ENCODE measurements at regions not wholly inside any gene's neighbourhood (a gene's known extent, or its start where the extent isn't known, plus 50 kb on each side); places are given as distances from the start of the nearest gene placed in this dataset.
A peak's percentile ranks its signal among the peaks of the same experiment; 100 is the strongest.

DNA sequence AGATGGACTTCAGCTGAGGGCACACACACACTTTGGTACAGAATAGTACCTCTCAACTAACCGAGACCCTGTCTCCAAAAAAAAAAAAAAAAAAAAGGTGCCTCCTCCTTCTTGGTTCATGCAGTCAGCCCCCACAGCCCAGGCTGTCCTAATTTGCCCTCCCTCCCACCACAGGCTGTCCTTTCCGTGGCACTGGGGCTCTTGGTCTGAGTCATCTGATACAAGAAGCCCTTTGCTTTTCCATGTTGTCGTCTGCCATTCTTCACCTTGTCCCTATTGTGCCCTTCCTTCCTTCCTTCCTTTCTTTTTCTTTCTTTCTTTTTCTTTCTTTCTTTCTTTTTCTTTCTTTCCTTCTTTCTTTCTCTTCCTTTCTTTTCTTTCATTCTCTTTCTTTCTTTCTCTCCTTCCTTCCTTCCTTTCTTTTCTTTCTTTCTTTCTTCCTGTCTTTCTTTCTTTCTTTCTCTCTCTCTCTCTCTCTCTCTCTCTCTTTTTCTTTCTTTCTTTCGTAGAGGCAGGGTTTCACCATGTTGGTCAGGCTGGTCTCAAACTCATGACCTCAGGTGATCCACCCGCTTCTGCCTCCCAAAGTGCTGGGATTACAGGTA lies 96.0 kb upstream of the IKZF1 start:
- Mint-ChIP-seq H3K27me3 (no peaks in the 10 kb centered on the region), H3K4me3 (peak overlapping the region in 3 of 4 donors; percentile 43 to 62 (median 59))
- no peak for ATAC-seq (ENCODE audit: low read depth in 2 of 2)

DNA sequence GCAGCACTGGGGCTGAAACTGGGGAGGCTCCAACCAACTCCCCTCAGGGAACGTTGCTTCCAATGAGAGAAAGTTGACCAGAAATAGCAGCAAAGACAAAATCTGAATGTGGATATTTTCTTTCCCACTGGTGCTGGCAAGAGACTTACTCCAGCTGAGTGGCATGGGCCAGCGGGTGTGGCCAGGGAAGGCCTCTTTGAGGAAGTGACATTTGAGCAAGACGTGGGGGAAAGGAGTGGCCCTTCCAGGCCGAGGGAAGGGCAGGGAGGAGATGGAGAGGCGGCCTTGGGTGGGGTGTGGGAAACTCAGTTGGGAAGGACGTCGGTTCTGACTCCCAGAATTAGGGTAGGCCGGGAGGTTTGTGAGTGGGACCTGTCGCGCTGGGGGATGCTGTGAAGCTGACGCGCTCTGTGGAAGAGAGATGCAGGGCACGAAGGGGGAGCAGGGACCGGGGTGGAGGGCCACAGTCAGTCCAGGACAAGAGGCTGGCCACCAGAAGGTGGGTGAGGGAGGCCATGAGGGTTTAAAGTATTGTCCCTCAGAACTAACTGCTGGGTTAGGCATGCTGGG lies 96.7 kb upstream of the IKZF1 start:
- Histone ChIP-seq H3K27ac (ENCODE audit: insufficient read depth, low read length, poor library complexity, severe bottlenecking) (no peak overlapping the region), H3K4me3 (ENCODE audit: low read depth, low read length) (no peak overlapping the region), H3K9me3 (ENCODE audit: control insufficient read depth in 2 of 2, low read length in 2 of 2) (no peaks in the 10 kb centered on the region), H3K36me3 (ENCODE audit: control insufficient read depth, insufficient read depth, low read length) (no peaks in the 10 kb centered on the region), H3K27me3 (ENCODE audit: control insufficient read depth, insufficient read depth, low read length) (no peaks in the 10 kb centered on the region), H3K4me1 (ENCODE audit: control insufficient read depth, insufficient read depth, low read length, poor library complexity, severe bottlenecking) (peaks cover 73% of the 10 kb centered on the region)
- Mint-ChIP-seq H3K27me3 (no peaks in the 10 kb centered on the region), H3K9me3 (no peaks in the 10 kb centered on the region), H3K4me1 (peaks cover 19 to 86% (median 57%) of the 10 kb centered on the region in 4 donors), H3K27ac (peak overlapping the region; percentile 89 to 98 (median 94)), H3K4me3 (peak overlapping the region in 3 of 4 donors; percentile 7 to 65 (median 48)), H3K36me3 (no peaks in the 10 kb centered on the region)
- ATAC-seq (ENCODE audit: low read depth in 2 of 2) (no peak), DNase-seq (no peak)

More for the DNA sequence above, 96.0 kb upstream of the IKZF1 start:
- Mint-ChIP-seq H3K27ac (peak overlapping the region; percentile 89 to 98 (median 94)), H3K9me3 (no peaks in the 10 kb centered on the region), H3K4me1 (peaks cover 19 to 93% (median 60%) of the 10 kb centered on the region in 4 donors), H3K36me3 (no peaks in the 10 kb centered on the region)
- Histone ChIP-seq H3K9me3 (ENCODE audit: control insufficient read depth in 2 of 2, low read length in 2 of 2) (no peaks in the 10 kb centered on the region), H3K27ac (ENCODE audit: insufficient read depth, low read length, poor library complexity, severe bottlenecking) (no peak overlapping the region), H3K36me3 (ENCODE audit: control insufficient read depth, insufficient read depth, low read length) (no peaks in the 10 kb centered on the region), H3K27me3 (ENCODE audit: control insufficient read depth, insufficient read depth, low read length) (no peaks in the 10 kb centered on the region), H3K4me3 (ENCODE audit: low read depth, low read length) (no peak overlapping the region), H3K4me1 (ENCODE audit: control insufficient read depth, insufficient read depth, low read length, poor library complexity, severe bottlenecking) (peaks cover 77% of the 10 kb centered on the region)
- no peak for DNase-seq

- H3K36me3 ChIP-seq (ENCODE audit: control insufficient read depth, insufficient read depth, low read length) = no peaks in the 10 kb centered on the region
- Mint-ChIP-seq H3K4me3 (peak overlapping the region in 2 of 4 donors; percentile 8 to 48), H3K9me3 (no peaks in the 10 kb centered on the region), H3K27ac (peak overlapping the region; percentile 89 to 98 (median 94)), H3K36me3 (no peaks in the 10 kb centered on the region), H3K27me3 (no peaks in the 10 kb centered on the region), H3K4me1 (peaks cover 19 to 80% (median 52%) of the 10 kb centered on the region in 4 donors)
- H3K27me3 ChIP-seq (ENCODE audit: control insufficient read depth, insufficient read depth, low read length) = no peaks in the 10 kb centered on the region
- DNase-seq (no peak), ATAC-seq (ENCODE audit: low read depth in 2 of 2) (no peak)
- peaks cover 69% of the 10 kb centered on the region for H3K4me1 ChIP-seq (ENCODE audit: control insufficient read depth, insufficient read depth, low read length, poor library complexity, severe bottlenecking)
- no peaks in the 10 kb centered on the region for H3K9me3 ChIP-seq (ENCODE audit: control insufficient read depth in 2 of 2, low read length in 2 of 2)
- peak overlapping the region; percentile 0 for H3K27ac ChIP-seq (ENCODE audit: insufficient read depth, low read length, poor library complexity, severe bottlenecking)
- no peak overlapping the region for H3K4me3 ChIP-seq (ENCODE audit: low read depth, low read length)
Observed at GRCh38 chr7:50207251-50207564, 97.3 kb upstream of the IKZF1 start.

GRCh38 chr7:50206453-50207250 lies 97.9 kb upstream of the IKZF1 start:
- no peaks in the 10 kb centered on the region for H3K36me3 Mint-ChIP-seq
- peak overlapping the region; percentile 8 to 84 (median 48) for H3K4me3 Mint-ChIP-seq
- no peaks in the 10 kb centered on the region for H3K36me3 ChIP-seq (ENCODE audit: control insufficient read depth, insufficient read depth, low read length)
- peak overlapping the region; percentile 89 to 98 (median 94) for H3K27ac Mint-ChIP-seq
- H3K27me3 Mint-ChIP-seq = no peaks in the 10 kb centered on the region
- DNase-seq (peak; percentile 54 to 88 (median 54)), ATAC-seq (ENCODE audit: low read depth in 2 of 2) (peak; percentile 84 to 86)
- peaks cover 19 to 76% (median 52%) of the 10 kb centered on the region in 4 donors for H3K4me1 Mint-ChIP-seq
- peak overlapping the region; percentile 79 for H3K4me3 ChIP-seq (ENCODE audit: low read depth, low read length)
- H3K27me3 ChIP-seq (ENCODE audit: control insufficient read depth, insufficient read depth, low read length) = no peaks in the 10 kb centered on the region
- H3K4me1 ChIP-seq (ENCODE audit: control insufficient read depth, insufficient read depth, low read length, poor library complexity, severe bottlenecking) = peaks cover 65% of the 10 kb centered on the region
- no peaks in the 10 kb centered on the region for H3K9me3 Mint-ChIP-seq
- no peaks in the 10 kb centered on the region for H3K9me3 ChIP-seq (ENCODE audit: control insufficient read depth in 2 of 2, low read length in 2 of 2)
- H3K27ac ChIP-seq (ENCODE audit: insufficient read depth, low read length, poor library complexity, severe bottlenecking) = peak overlapping the region; percentile 67

DNA sequence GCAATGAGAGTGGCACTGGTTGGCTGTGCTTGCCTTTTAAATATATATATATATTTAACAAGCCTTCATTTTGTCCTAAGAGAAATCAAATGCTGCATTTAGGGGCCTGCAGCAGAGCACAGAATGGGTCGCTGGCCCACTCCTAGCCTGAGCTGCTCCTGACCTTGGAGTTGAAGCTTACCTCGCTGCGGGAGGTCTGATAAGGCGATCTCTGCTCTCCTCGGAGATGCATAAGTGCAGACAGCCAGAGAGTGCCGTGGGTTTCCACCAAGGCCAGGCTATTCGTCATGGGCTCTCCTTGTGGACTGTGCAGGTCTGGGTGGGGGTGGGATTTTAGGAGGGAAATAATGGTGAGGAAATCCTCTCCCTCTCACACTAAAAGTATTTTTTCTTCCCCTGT lies 99.5 kb upstream of the IKZF1 start:
- Histone ChIP-seq H3K27ac (ENCODE audit: insufficient read depth, low read length, poor library complexity, severe bottlenecking) (no peak overlapping the region), H3K4me1 (ENCODE audit: control insufficient read depth, insufficient read depth, low read length, poor library complexity, severe bottlenecking) (peaks cover 48% of the 10 kb centered on the region), H3K27me3 (ENCODE audit: control insufficient read depth, insufficient read depth, low read length) (no peaks in the 10 kb centered on the region), H3K4me3 (ENCODE audit: low read depth, low read length) (no peak overlapping the region), H3K9me3 (ENCODE audit: control insufficient read depth in 2 of 2, low read length in 2 of 2) (no peaks in the 10 kb centered on the region), H3K36me3 (ENCODE audit: control insufficient read depth, insufficient read depth, low read length) (no peaks in the 10 kb centered on the region)
- Mint-ChIP-seq H3K27ac (peak overlapping the region; percentile 79 to 93 (median 89)), H3K4me3 (peak overlapping the region in 3 of 4 donors; percentile 22 to 76 (median 38)), H3K27me3 (no peaks in the 10 kb centered on the region), H3K4me1 (peaks cover 10 to 59% (median 39%) of the 10 kb centered on the region in 4 donors), H3K36me3 (no peaks in the 10 kb centered on the region), H3K9me3 (no peaks in the 10 kb centered on the region)
- DNase-seq (no peak), ATAC-seq (ENCODE audit: low read depth in 2 of 2) (no peak)

DNA sequence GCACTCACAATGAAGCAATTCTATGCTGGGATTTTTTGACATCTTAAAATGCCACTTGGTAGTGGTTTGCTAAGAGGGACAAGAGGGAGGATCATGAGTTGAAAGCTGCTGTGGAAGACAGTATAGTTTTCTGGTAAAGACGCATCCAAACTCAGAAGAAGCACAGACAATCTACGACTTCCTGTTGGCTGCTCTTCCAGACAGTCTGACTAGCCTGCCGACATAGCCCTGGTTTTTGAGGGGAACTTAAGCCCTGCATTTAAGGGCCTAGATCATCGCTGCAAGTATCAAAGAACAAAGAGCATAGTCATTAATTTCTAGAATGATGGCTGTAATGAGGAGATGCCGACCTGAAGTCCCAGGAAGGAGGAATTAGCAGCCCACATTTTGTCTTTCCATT lies 99.9 kb upstream of the IKZF1 start:
- H3K4me1 Mint-ChIP-seq = peaks cover 10 to 55% (median 36%) of the 10 kb centered on the region in 4 donors
- H3K9me3 ChIP-seq (ENCODE audit: control insufficient read depth in 2 of 2, low read length in 2 of 2) = no peaks in the 10 kb centered on the region
- H3K4me3 Mint-ChIP-seq = peak overlapping the region in 3 of 4 donors; percentile 2 to 56 (median 45)
- ATAC-seq (ENCODE audit: low read depth in 2 of 2) = no peak
- no peaks in the 10 kb centered on the region for H3K36me3 Mint-ChIP-seq
- no peak overlapping the region for H3K27ac ChIP-seq (ENCODE audit: insufficient read depth, low read length, poor library complexity, severe bottlenecking)
- peaks cover 44% of the 10 kb centered on the region for H3K4me1 ChIP-seq (ENCODE audit: control insufficient read depth, insufficient read depth, low read length, poor library complexity, severe bottlenecking)
- H3K36me3 ChIP-seq (ENCODE audit: control insufficient read depth, insufficient read depth, low read length) = no peaks in the 10 kb centered on the region
- H3K27me3 ChIP-seq (ENCODE audit: control insufficient read depth, insufficient read depth, low read length) = no peaks in the 10 kb centered on the region
- peak in 2 of 3 donors; percentile 24 to 57 for DNase-seq
- H3K27ac Mint-ChIP-seq = peak overlapping the region; percentile 72 to 94 (median 79)
- H3K4me3 ChIP-seq (ENCODE audit: low read depth, low read length) = no peak overlapping the region
- H3K27me3 Mint-ChIP-seq = no peaks in the 10 kb centered on the region
- no peaks in the 10 kb centered on the region for H3K9me3 Mint-ChIP-seq

GRCh38 chr7:50203521-50203920 lies 101.0 kb upstream of the IKZF1 start:
- ATAC-seq (ENCODE audit: low read depth in 2 of 2) = no peak
- H3K9me3 ChIP-seq (ENCODE audit: control insufficient read depth in 2 of 2, low read length in 2 of 2) = no peaks in the 10 kb centered on the region
- H3K27ac Mint-ChIP-seq = peak overlapping the region in 2 of 3 donors; percentile 57 to 71
- no peak overlapping the region for H3K27ac ChIP-seq (ENCODE audit: insufficient read depth, low read length, poor library complexity, severe bottlenecking)
- no peaks in the 10 kb centered on the region for H3K9me3 Mint-ChIP-seq
- DNase-seq = no peak
- no peaks in the 10 kb centered on the region for H3K27me3 Mint-ChIP-seq
- H3K36me3 Mint-ChIP-seq = no peaks in the 10 kb centered on the region
- no peaks in the 10 kb centered on the region for H3K36me3 ChIP-seq (ENCODE audit: control insufficient read depth, insufficient read depth, low read length)
- no peak overlapping the region for H3K4me3 Mint-ChIP-seq
- no peak overlapping the region for H3K4me3 ChIP-seq (ENCODE audit: low read depth, low read length)
- H3K4me1 ChIP-seq (ENCODE audit: control insufficient read depth, insufficient read depth, low read length, poor library complexity, severe bottlenecking) = peaks cover 42% of the 10 kb centered on the region
- H3K4me1 Mint-ChIP-seq = peaks cover 10 to 53% (median 32%) of the 10 kb centered on the region in 4 donors
- H3K27me3 ChIP-seq (ENCODE audit: control insufficient read depth, insufficient read depth, low read length) = no peaks in the 10 kb centered on the region

All from CD4-positive, CD25-positive, alpha-beta regulatory T cell (primary cell).